ENCODE measurements at regions not wholly inside any gene's neighbourhood (a gene's known extent, or its start where the extent isn't known, plus 50 kb on each side); places are given as distances from the start of the nearest gene placed in this dataset.

- TF ChIP-seq CTCF (optimal IDR thresholded peaks at IDR 0.05 in 1 of 3, IDR thresholded peaks at IDR 0.05 in 1 of 3, conservative IDR thresholded peaks at IDR 0.05 in 1 of 3; ENCODE audit: extremely low read depth in 1 of 3, insufficient read depth in 2 of 3, low read length in 3 of 3): no peak
- no peak for TF ChIP-seq EZH2 (IDR thresholded peaks at IDR 0.05; ENCODE audit: low read length)
Observed at GRCh38 chr16:86443508-86444147, 66.7 kb upstream of the FOXF1 start.

All from keratinocyte (primary cell).